SK-N-SH (cell line): ENCODE measurements at regions not wholly inside any gene's neighbourhood (a gene's known extent, or its start where the extent isn't known, plus 50 kb on each side); places are given as distances from the start of the nearest gene placed in this dataset.
"Not testable (repeated sequence)": the region's sequence is repeated elsewhere in the genome, so short reads cannot be mapped to it uniquely, and the experiment has no call there.

ENCODE experiments used
- CTCF ChIA-PET: fragments of 300-600, 350-600 bp; formaldehyde crosslinking; extraction: SDS; loops from one replicate; lab custom pipeline; 2021; lab: Yijun Ruan, JAX
- POLR2A ChIA-PET: fragments of 350-600 bp; sonication (Branson Sonifier 250); formaldehyde crosslinking; extraction: SDS; loops from one replicate; lab custom pipeline; 2020; ENCODE audit warnings: antibody characterized with exemption, inconsistent platforms; lab: Yijun Ruan, JAX
- DNase-seq: peaks from one replicate; pipeline ENCODE4 v3.0.0; 2012
- H2AFZ ChIP-seq: fragments of 200-600 bp; sonication (generic); 2 replicates; pipeline ENCODE4 v1.8.1; 2016; ENCODE audit warnings: antibody characterized with exemption, mild to moderate bottlenecking, low read depth
- H3F3A ChIP-seq: fragments of 200-600 bp; sonication (generic); replicated peaks from 2 replicates; pipeline ENCODE3; 2016; ENCODE audit warnings: antibody characterized with exemption, mild to moderate bottlenecking; ENCODE audit not compliant: insufficient read depth
- H3K27ac ChIP-seq, 2 experiments: fragments of 200-500 bp in 1 of 2; fragments of 200-600 bp in 1 of 2; sonication (Bioruptor generic) in 1 of 2; sonication (generic), shearing (Covaris generic) in 1 of 2; 2 replicates each; pipeline versions ENCODE4 v1.5.1 to v1.6.1; 2014 to 2016; ENCODE audit warnings: low read depth in 2 of 2, inconsistent platforms in 1 of 2, low read length in 1 of 2, mild to moderate bottlenecking in 1 of 2, mixed read lengths in 1 of 2
- H3K27me3 ChIP-seq: fragments of 200-600 bp; sonication (generic), shearing (Covaris generic); 2 replicates; pipeline ENCODE4 v1.6.1; 2016; ENCODE audit warnings: mixed run types; ENCODE audit not compliant: insufficient read depth
- H3K36me3 ChIP-seq, 2 experiments: fragments of 200-500 bp in 1 of 2; fragments of 200-600 bp in 1 of 2; sonication (Bioruptor generic) in 1 of 2; sonication (generic) in 1 of 2; replicated peaks in 1 of 2; 2 replicates each; pipeline versions ENCODE3 to v1.5.1; 2014 to 2016; ENCODE audit warnings: low read length in 1 of 2, mild to moderate bottlenecking in 1 of 2; ENCODE audit not compliant: insufficient read depth in 2 of 2, control insufficient read depth in 1 of 2
- H3K4me1 ChIP-seq, 2 experiments: fragments of 200-500 bp in 1 of 2; fragments of 200-600 bp in 1 of 2; sonication (Bioruptor generic) in 1 of 2; sonication (generic), shearing (Covaris generic) in 1 of 2; 2 replicates each; pipeline versions ENCODE4 v1.5.1 to v1.6.1; 2014 to 2016; ENCODE audit warnings: low read depth in 1 of 2, low read length in 1 of 2, mixed run types in 1 of 2; ENCODE audit not compliant: insufficient read depth in 2 of 2, control insufficient read depth in 1 of 2
- H3K4me2 ChIP-seq: fragments of 200-600 bp; sonication (generic), shearing (Covaris generic); 2 replicates; pipeline ENCODE4 v1.6.1; 2017; ENCODE audit warnings: mixed run types
- H3K4me3 ChIP-seq, 2 experiments: fragments of 200-500 bp in 1 of 2; fragments of 200-600 bp in 1 of 2; sonication (Bioruptor generic) in 1 of 2; sonication (generic), shearing (Covaris generic) in 1 of 2; 2 replicates each; pipeline versions ENCODE4 v1.5.1 to v1.8.1; 2014 to 2016; ENCODE audit warnings: low read depth in 2 of 2, inconsistent platforms in 1 of 2, low read length in 1 of 2, mild to moderate bottlenecking in 1 of 2, mixed read lengths in 1 of 2, moderate library complexity in 1 of 2
- H3K79me2 ChIP-seq: fragments of 200-600 bp; sonication (generic); 2 replicates; pipeline ENCODE4 v1.8.1; 2017; ENCODE audit warnings: mild to moderate bottlenecking; ENCODE audit not compliant: insufficient read depth
- H3K9ac ChIP-seq: fragments of 200-600 bp; sonication (generic); 2 replicates; pipeline ENCODE4 v1.6.1; 2017; ENCODE audit warnings: mixed run types
- H3K9me2 ChIP-seq: fragments of 200-600 bp; sonication (generic); 2 replicates; pipeline ENCODE4 v1.6.1; 2017; ENCODE audit warnings: mixed run types
- H3K9me3 ChIP-seq: fragments of 200-600 bp; sonication (generic); 2 replicates; pipeline ENCODE4 v1.6.1; 2017; ENCODE audit warnings: mixed run types, mild to moderate bottlenecking, moderate library complexity
- H4K20me1 ChIP-seq: fragments of 200-600 bp; sonication (generic); 2 replicates; pipeline ENCODE4 v1.6.1; 2017; ENCODE audit warnings: mild to moderate bottlenecking, mixed run types; ENCODE audit not compliant: insufficient read depth
- ELF1 ChIP-seq: IDR thresholded peaks from 2 replicates; pipeline ENCODE4 v1.4.0; 2012
- EP300 ChIP-seq, 2 experiments: IDR thresholded peaks; 2 replicates each; pipeline versions ENCODE4 v1.4.0 to v1.6.1; 2012; ENCODE audit warnings: borderline replicate concordance in 1 of 2, low read depth in 1 of 2, low read length in 1 of 2
- FOXJ3 ChIP-seq: sonication (generic); formaldehyde crosslinking; IDR thresholded peaks from 2 replicates; pipeline ENCODE4 v1.5.1; 2020; ENCODE audit warnings: mild to moderate bottlenecking, missing genetic modification reagents
- FOXM1 ChIP-seq: IDR thresholded peaks from 2 replicates; pipeline ENCODE4 v1.4.0; 2012; ENCODE audit warnings: low read depth, mild to moderate bottlenecking
- MEF2A ChIP-seq: IDR thresholded peaks from 2 replicates; pipeline ENCODE4 v1.4.0; 2012; ENCODE audit warnings: low read depth, borderline replicate concordance
- MXI1 ChIP-seq: IDR thresholded peaks from 2 replicates; pipeline ENCODE4 v1.6.1; 2012; ENCODE audit warnings: mild to moderate bottlenecking, low read depth, low read length, improper control_type of control experiment
- NRF1 ChIP-seq: IDR thresholded peaks from 2 replicates; pipeline ENCODE4 v1.6.1; 2012; ENCODE audit warnings: low read depth, mild to moderate bottlenecking, low read length
- POLR2AphosphoS5 ChIP-seq: IDR thresholded peaks from 2 replicates; pipeline ENCODE4 v1.6.1; 2012; ENCODE audit warnings: low read depth, low read length
- RAD21 ChIP-seq: IDR thresholded peaks from 2 replicates; pipeline ENCODE4 v1.6.1; 2012; ENCODE audit warnings: mild to moderate bottlenecking, low read length
- RFX5 ChIP-seq: IDR thresholded peaks from 2 replicates; pipeline ENCODE4 v1.6.1; 2012; ENCODE audit warnings: mild to moderate bottlenecking, improper control_type of control experiment, low read length
- RXRA ChIP-seq: IDR thresholded peaks from 2 replicates; pipeline ENCODE4 v1.4.0; 2012; ENCODE audit warnings: low read depth, mild to moderate bottlenecking, borderline replicate concordance
- SMC3 ChIP-seq: IDR thresholded peaks from 2 replicates; pipeline ENCODE4 v1.6.1; 2012; ENCODE audit warnings: low read depth, low read length, improper control_type of control experiment
- YY1 ChIP-seq: IDR thresholded peaks from 2 replicates; pipeline ENCODE4 v1.4.0; 2012; ENCODE audit warnings: low read depth, mild to moderate bottlenecking
- ZBTB33 ChIP-seq: IDR thresholded peaks from 2 replicates; pipeline ENCODE4 v1.4.0; 2012; ENCODE audit warnings: low read depth, borderline replicate concordance
- WGBS: methylation state at CpG from one replicate; pipeline ENCODE4 v1.1.6; 2017; ENCODE audit warnings: low lambda C conversion rate; 5-methylcytosine and 5-hydroxymethylcytosine counted together
- TF ChIP-seq, protein P1 (sequence below): IDR thresholded peaks from 2 replicates; pipeline ENCODE4 v1.4.0; 2012; ENCODE audit warnings: low read depth, borderline replicate concordance

GRCh38 chr12:92058664-92059063 is 87.0 kb downstream of the BTG1 start:
- Histone ChIP-seq H3K9ac (no peak overlapping the region), H3K27ac (no peak overlapping the region), H3K79me2 (no peaks in the 10 kb centered on the region), H3K4me2 (no peak overlapping the region), H3K27me3 (no peaks in the 10 kb centered on the region), H3F3A (peaks cover 5% of the 10 kb centered on the region), H2AFZ (no peak overlapping the region), H3K4me1 (peaks cover 4 to 12% of the 10 kb centered on the region in 2 experiments; a peak in 2 of 4 replicates), H4K20me1 (no peaks in the 10 kb centered on the region), H3K9me3 (no peaks in the 10 kb centered on the region), H3K4me3 (no peak overlapping the region), H3K9me2 (no peaks in the 10 kb centered on the region), H3K36me3 (no peaks in the 10 kb centered on the region)
- DNase-seq: no peak
- WGBS: 90% methylated on average over 1 of the region's 1 CpG
- TF ChIP-seq EP300 (IDR thresholded peaks at IDR 0.05; ENCODE audit: borderline replicate concordance in 1 of 2, low read depth in 1 of 2, low read length in 1 of 2): no peak
- TF ChIP-seq YY1: no peak
- no peak for TF ChIP-seq POLR2AphosphoS5
- TF ChIP-seq ZBTB33: no peak
- TF ChIP-seq SMC3: no peak
- no peak for TF ChIP-seq RAD21
- TF ChIP-seq RFX5: no peak
- no peak for TF ChIP-seq FOXM1
- no peak for TF ChIP-seq FOXJ3 (CRISPR knock-in tag)
- no peak for TF ChIP-seq MXI1
- no peak for TF ChIP-seq ELF1
- ChIA-PET POLR2A (no interaction called here), CTCF (no interaction called here)

- H3K4me3 ChIP-seq, H4K20me1 ChIP-seq, H3K9me3 ChIP-seq, H3K4me2 ChIP-seq, H3F3A ChIP-seq, H3K36me3 ChIP-seq, H3K27me3 ChIP-seq, DNase-seq, H3K9ac ChIP-seq, H3K9me2 ChIP-seq, H3K4me1 ChIP-seq, H2AFZ ChIP-seq, POLR2A ChIA-PET, H3K79me2 ChIP-seq, H3K27ac ChIP-seq: not testable (repeated sequence)
- CTCF ChIA-PET: interaction anchor here (1.0 to 1.3 kb wide), 2 partner anchors 14 to 87 kb away, joined by 3 to 4 read pairs; no protein-coding TSS in a partner anchor
- WGBS: 85% methylated on average over 1 of the region's 1 CpG
Measured at GRCh38 chr12:92056756-92057155, 88.9 kb downstream of the BTG1 start.

GRCh38 chr12:92056290-92056689 is 89.4 kb downstream of the BTG1 start:
- Histone ChIP-seq H3K79me2 (no peaks in the 10 kb centered on the region), H3K27me3 (no peaks in the 10 kb centered on the region), H3K4me2 (no peak overlapping the region), H2AFZ (no peak overlapping the region), H3K27ac (no peak overlapping the region), H4K20me1 (no peaks in the 10 kb centered on the region), H3F3A (peaks cover 5% of the 10 kb centered on the region), H3K9me3 (no peaks in the 10 kb centered on the region), H3K4me1 (peaks cover 4 to 5% of the 10 kb centered on the region in 2 experiments; a peak in 1 of 4 replicates), H3K9ac (no peak overlapping the region), H3K9me2 (no peaks in the 10 kb centered on the region), H3K4me3 (no peak overlapping the region), H3K36me3 (no peaks in the 10 kb centered on the region)
- WGBS: 70% methylated on average over 2 of the region's 2 CpGs
- ChIA-PET POLR2A (no interaction called here), CTCF (interaction anchor here (1.3 kb wide), 1 partner anchor 88 kb away, joined by 4 read pairs; no protein-coding TSS in a partner anchor)
- no peak for TF ChIP-seq MEF2A
- no peak for TF ChIP-seq MXI1
- TF ChIP-seq EP300 (IDR thresholded peaks at IDR 0.05; ENCODE audit: borderline replicate concordance in 1 of 2, low read depth in 1 of 2, low read length in 1 of 2): no peak
- TF ChIP-seq FOXJ3 (CRISPR knock-in tag): no peak
- TF ChIP-seq ELF1: no peak
- TF ChIP-seq, protein P1, sequence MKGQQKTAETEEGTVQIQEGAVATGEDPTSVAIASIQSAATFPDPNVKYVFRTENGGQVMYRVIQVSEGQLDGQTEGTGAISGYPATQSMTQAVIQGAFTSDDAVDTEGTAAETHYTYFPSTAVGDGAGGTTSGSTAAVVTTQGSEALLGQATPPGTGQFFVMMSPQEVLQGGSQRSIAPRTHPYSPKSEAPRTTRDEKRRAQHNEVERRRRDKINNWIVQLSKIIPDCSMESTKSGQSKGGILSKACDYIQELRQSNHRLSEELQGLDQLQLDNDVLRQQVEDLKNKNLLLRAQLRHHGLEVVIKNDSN: no peak
- TF ChIP-seq POLR2AphosphoS5: no peak
- TF ChIP-seq RXRA: no peak
- TF ChIP-seq SMC3: no peak
- no peak for TF ChIP-seq NRF1
- no peak for DNase-seq
